Cardiac septum (tissue), 1 donor: ENCODE measurements at regions not wholly inside any gene's neighbourhood (a gene's known extent, or its start where the extent isn't known, plus 50 kb on each side); places are given as distances from the start of the nearest gene placed in this dataset.

Experiments
- DNase-seq: peaks from one replicate; pipeline ENCODE4 v3.0.0-alpha.2; 2020; ENCODE audit warnings: low spot score
- intact Hi-C: fragments of 100-400 bp; cut with DNase I; formaldehyde crosslinking; loops from one replicate; pipeline ENCODE4 v1.14.0; 2022
- donor health status: DM: no; HTN: no; CAD: no.

GRCh38 chr7:131970602-131971001 lies 414.2 kb upstream of the PODXL start:
- intact Hi-C loops: no loop called here
- DNase-seq: no peak

- intact Hi-C loops: no loop called here
- no peak for DNase-seq
Measured at GRCh38 chr7:131969560-131969959, 413.1 kb upstream of the PODXL start.

DNA sequence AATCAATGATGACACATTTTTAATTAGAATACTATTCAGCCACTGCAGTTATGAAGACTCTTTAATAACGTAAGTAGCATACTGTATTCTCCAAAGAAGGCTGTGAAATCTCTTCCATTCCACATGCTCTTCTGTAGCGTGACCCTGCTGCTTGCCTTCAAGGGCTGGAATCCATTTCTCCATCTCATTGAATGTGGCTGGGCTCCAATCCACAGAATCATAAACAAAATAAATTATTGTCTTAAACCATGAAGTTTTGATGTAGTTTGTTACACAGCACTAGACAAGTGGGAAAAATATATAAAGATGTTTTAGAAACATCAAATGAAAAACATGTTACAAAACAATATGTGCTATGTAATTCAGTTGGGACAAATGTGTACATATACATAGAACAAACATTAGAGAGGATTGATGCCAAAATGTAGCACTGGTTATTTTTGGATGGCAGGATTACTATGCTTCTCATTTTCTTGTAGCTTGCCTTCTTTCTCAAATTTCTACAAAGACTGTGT lies 410.8 kb upstream of the PODXL start:
- intact Hi-C loops: no loop called here
- no peak for DNase-seq

DNA sequence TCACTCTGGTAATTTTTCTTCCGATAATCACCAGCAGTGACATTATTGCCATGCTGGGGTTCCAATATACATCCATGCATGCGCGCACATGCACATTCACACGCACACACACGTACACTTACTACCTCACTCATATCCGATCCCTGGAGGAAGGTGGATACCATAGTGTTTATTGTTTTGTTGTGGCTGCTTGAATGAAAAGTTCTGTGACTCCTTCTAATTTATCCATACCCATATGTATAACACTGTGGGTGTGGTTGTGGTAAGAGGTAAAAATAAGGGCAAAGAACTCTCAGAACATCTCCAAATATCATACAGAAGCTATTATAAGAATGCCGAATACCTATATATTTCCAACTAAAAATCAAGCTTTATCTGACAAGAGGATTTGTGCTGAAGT lies 407.8 kb upstream of the PODXL start:
- no peak for DNase-seq
- intact Hi-C loops: no loop called here

GRCh38 chr7:131961054-131961680 lies 404.7 kb upstream of the PODXL start:
- intact Hi-C loops: no loop called here
- DNase-seq: no peak

GRCh38 chr7:131959106-131959812 lies 402.8 kb upstream of the PODXL start:
- no peak for DNase-seq
- intact Hi-C loops: no loop called here

DNA sequence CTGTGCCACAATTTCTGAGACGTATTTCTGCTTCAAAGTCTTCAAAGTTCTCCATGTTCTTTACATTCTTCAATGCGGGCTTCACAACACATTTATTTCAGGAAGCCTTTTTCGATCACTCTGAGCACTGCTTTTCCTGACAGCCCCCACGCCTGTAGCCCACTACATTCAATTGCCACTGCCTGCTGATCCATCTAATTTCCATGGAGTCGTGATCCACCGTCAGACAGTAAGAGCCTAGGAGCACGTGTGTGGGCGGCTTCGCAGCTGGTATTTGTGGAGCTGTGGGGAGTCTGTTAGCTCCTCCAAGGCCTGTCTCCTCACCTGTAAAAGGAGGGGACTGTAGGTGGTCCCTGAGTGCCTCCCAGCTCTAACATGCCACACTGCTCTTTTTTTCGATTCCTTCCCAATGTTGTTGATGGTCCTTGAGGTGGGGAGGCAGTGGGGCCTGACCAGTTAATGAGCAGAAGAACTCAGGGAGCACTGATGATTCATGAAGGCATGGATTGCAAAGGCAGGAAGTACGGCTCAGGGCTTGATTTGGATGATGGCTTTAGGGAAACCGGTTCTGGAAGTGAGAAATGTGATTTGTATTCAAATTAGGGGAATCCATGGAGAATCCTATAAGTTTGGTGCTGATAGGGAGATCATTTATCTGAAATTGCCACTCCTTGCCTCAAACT lies 401.1 kb upstream of the PODXL start:
- DNase-seq: no peak
- intact Hi-C loops: no loop called here

- DNase-seq: no peak
- intact Hi-C loops: no loop called here
Measured at GRCh38 chr7:131956864-131957263, 400.4 kb upstream of the PODXL start.

GRCh38 chr7:131955679-131956078 lies 399.3 kb upstream of the PODXL start:
- no peak for DNase-seq

GRCh38 chr7:131953184-131953583 lies 396.8 kb upstream of the PODXL start:
- intact Hi-C loops: no loop called here
- no peak for DNase-seq

More at GRCh38 chr7:131955679-131956078, 399.3 kb upstream of the PODXL start:
- intact Hi-C loops: no loop called here

- intact Hi-C loops: no loop called here
- no peak for DNase-seq
Measured at GRCh38 chr7:131952365-131952764, 395.9 kb upstream of the PODXL start.

- intact Hi-C loops: no loop called here
- no peak for DNase-seq
Measured at GRCh38 chr7:131950758-131951157, 394.3 kb upstream of the PODXL start.

DNA sequence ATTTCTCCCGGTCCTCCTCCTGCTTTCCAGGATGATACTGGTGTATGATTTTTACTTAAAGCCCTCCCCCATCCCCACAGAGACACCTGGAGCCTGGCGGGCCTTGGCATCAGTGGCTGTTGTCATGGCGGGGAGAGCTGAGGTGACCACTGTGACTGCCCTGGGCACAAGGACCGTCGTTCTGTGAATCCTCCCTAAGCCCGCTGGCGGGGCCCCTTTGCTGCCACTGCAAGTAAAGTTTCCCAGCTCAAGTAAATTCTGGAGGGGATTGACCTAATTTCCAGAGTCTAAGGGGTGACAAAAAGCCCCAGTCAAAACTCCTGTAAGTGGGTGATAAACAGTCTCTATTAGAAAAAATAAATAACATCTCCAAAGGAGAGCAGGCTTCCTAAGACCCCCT lies 393.2 kb upstream of the PODXL start:
- intact Hi-C loops: loop anchor here (5.0 kb wide), 1 partner anchor 628 kb away; the partner anchor contains the start of gene PLXNA4
- DNase-seq: no peak

DNA sequence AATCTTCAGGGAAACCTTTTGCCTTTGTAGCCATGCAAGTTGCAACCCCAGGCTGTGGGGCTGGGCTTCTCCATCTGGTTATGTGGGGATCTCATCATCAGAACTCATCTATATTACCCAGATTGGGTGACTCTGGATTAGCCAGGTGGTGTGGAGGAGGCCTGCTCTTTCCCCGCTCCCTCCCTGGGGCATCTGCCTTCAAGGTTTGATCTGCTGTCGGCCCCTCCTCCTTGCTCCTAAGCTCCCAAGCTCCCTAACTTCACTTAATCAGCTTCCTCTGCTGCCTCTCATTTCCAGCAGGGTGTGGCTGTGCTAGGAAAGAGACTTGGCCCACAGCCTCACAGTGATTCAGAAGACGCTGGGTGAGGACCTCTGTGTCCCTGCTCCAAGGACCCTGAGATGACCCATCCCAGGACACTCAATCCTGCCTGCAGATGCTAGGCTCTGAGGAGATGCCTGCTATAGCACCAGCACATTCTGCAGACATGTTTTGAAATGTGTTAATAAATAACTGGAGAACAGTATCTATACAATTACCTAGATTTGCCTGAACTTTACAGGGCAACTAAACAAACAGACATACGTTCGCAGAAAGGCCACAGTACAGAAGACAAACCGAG lies 392.1 kb upstream of the PODXL start:
- intact Hi-C loops: loop anchor here (5.0 kb wide), 1 partner anchor 629 kb away; the partner anchor contains the start of gene PLXNA4
- no peak for DNase-seq

GRCh38 chr7:131947661-131948060 lies 391.2 kb upstream of the PODXL start:
- intact Hi-C loops: loop anchor here (5.0 kb wide), 1 partner anchor 630 kb away; the partner anchor contains the start of gene PLXNA4
- no peak for DNase-seq

DNA sequence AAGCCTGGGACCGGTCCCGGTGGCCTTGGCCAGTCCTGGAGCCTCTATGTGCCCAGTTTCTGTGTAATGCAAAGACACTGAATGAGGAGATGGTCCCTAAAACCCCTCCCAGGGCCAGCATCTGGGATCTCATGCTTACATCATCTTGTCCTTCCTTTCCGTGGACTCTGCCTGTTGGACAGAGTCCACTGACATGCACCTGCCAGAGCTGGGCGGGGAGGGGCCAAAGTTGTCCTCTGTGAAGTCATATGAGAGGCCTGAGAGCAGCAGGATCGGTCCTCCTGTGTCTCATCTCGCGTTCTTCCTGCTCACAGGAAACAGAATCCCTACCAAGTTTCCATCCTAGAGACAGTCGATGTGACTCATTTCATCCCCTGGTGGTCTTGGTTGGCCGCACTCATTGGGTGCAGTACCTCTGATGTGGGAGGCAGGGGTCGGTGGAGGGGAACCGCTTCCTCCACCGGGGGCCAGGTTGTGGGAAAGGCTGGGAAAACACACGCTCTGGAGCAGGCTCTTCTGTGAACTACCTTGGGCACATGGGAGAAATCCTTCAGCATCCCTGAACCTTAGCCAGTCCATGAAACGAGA lies 389.6 kb upstream of the PODXL start:
- no peak for DNase-seq
- intact Hi-C loops: loop anchor here (5.0 kb wide), 1 partner anchor 631 kb away; the partner anchor contains the start of gene PLXNA4

DNA sequence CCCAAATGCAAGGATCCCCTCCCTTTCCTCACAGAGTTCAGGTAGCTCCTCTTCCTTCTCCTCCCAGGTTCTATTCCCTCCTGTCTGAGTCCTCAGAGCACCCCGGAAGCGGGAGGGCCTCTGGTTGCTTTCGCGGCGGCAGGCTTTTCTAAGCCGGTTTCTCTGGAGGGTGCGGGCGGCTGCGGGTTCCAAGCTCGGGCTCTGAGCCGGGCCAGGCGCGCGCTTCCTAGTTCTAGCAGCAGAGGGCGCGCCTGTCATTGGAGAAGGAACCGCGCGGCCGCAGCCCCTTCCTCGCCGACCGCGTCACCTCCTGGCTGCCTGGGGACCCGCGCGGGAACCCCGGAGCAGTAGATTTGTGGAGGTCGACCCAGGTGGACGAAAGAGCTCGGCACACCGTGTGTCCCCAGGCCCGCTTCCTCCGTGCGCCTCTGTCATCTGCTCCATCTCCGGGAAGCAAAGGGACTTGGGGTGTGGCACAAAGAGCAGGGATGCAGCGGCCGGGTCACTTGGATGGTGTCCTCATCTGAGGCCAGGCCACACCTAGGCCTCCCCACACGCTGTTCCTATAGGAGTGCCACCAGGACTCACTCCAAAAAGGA lies 389.0 kb upstream of the PODXL start:
- intact Hi-C loops: loop anchor here (5.0 kb wide), 1 partner anchor 632 kb away; the partner anchor contains the start of gene PLXNA4
- DNase-seq: no peak

DNA sequence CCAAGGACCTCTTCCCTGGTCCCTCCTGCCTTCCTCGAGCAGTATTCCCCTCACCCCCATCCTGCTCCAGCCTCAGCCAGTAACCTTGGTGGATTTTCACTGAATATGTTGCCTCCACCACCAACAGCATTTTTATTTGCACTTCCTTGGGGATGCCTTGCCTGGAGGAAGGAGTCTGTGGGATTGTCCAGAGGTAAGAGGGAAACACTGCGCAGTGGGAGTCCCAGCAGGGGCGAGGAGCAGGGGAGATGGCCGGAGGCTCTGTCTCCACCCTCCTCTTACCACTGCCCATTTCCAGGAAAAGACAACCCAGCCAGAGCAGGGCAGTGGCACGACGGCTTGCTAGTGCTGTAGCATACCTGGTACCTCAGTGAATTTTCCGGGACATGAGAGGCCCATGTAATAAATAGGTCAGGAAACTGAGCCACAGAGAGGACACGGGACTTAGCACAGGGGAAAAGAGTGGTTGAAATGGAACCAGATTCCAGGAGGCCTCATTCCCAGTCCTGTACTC lies 388.2 kb upstream of the PODXL start:
- DNase-seq: no peak
- intact Hi-C loops: loop anchor here (5.0 kb wide), 1 partner anchor 633 kb away; the partner anchor contains the start of gene PLXNA4

- DNase-seq: no peak
- intact Hi-C loops: no loop called here
Measured at GRCh38 chr7:131943646-131944045, 387.2 kb upstream of the PODXL start.
